Left ventricle myocardium inferior (tissue), 1 donor: ENCODE measurements at regions not wholly inside any gene's neighbourhood (a gene's known extent, or its start where the extent isn't known, plus 50 kb on each side); places are given as distances from the start of the nearest gene placed in this dataset.
"Not testable (repeated sequence)": the region's sequence is repeated elsewhere in the genome, so short reads cannot be mapped to it uniquely, and the experiment has no call there.

Experiments used
- DNase-seq: peaks from one replicate; pipeline ENCODE4 v3.0.0-alpha.2; 2020
- H3K27ac ChIP-seq: fragments of 200-600 bp; replicated peaks from 2 replicates; pipeline ENCODE4 v1.8.0; 2021
- H3K27me3 ChIP-seq: fragments of 200-600 bp; 2 replicates; pipeline ENCODE4 v1.8.0; 2021; ENCODE audit warnings: low read depth
- H3K36me3 ChIP-seq: fragments of 200-600 bp; 2 replicates; pipeline ENCODE4 v1.8.0; 2021
- H3K4me1 ChIP-seq: fragments of 200-600 bp; 2 replicates; pipeline ENCODE4 v1.8.0; 2021
- H3K4me3 ChIP-seq: fragments of 200-600 bp; 2 replicates; pipeline ENCODE4 v1.8.0; 2021; ENCODE audit warnings: mild to moderate bottlenecking, moderate library complexity
- H3K9me3 ChIP-seq: fragments of 200-600 bp; replicated peaks from 2 replicates; pipeline ENCODE4 v1.8.0; 2021
- CTCF ChIP-seq: fragments of 200-600 bp; IDR thresholded peaks from 2 replicates; pipeline ENCODE4 v1.8.0; 2021; ENCODE audit warnings: antibody characterized with exemption, mild to moderate bottlenecking, borderline replicate concordance
- intact Hi-C: fragments of 100-400 bp; cut with micrococcal nuclease; formaldehyde crosslinking; loops from one replicate; pipeline ENCODE4 v1.11.0; 2022
- donor health status: DM: no; HTN: yes; CAD: no; lungs with severe emphysema.

GRCh38 chr12:88814779-88815178, 234.5 kb upstream of the KITLG start:
- H3K4me1 ChIP-seq: peaks cover 7% of the 10 kb centered on the region
- H3K4me3 ChIP-seq: no peak overlapping the region
- peaks cover 9% of the 10 kb centered on the region for H3K9me3 ChIP-seq
- no peak overlapping the region for H3K27ac ChIP-seq
- DNase-seq: no peak
- intact Hi-C loops: no loop called here
- TF ChIP-seq CTCF: no peak
- no peaks in the 10 kb centered on the region for H3K27me3 ChIP-seq
- H3K36me3 ChIP-seq: no peaks in the 10 kb centered on the region

DNA sequence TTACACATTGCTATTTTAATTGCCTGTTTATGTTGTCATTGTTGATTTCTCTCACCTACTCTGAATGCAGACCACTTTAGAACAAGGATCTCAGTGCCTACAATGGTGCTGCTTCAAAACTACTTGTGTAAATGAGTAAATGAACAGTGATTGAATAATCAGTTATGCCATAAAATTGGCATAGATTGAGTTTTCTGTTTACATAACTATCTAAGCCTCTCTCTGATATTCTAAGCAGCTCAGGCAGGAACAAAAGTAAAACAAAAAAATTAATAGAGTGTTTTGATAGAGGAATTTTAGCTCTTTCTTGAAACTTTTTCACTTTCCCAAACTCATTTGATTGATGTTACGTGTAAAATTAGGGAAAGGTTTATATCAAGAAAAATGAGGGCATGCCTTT, 232.3 kb upstream of the KITLG start:
- no peaks in the 10 kb centered on the region for H3K9me3 ChIP-seq
- intact Hi-C loops: no loop called here
- no peaks in the 10 kb centered on the region for H3K27me3 ChIP-seq

GRCh38 chr12:88810806-88811205, 230.5 kb upstream of the KITLG start:
- Histone ChIP-seq H3K4me1 (no peaks in the 10 kb centered on the region), H3K4me3 (no peak overlapping the region), H3K27me3 (no peaks in the 10 kb centered on the region), H3K9me3 (no peaks in the 10 kb centered on the region), H3K27ac (no peak overlapping the region), H3K36me3 (no peaks in the 10 kb centered on the region)
- DNase-seq: no peak
- intact Hi-C loops: no loop called here
- TF ChIP-seq CTCF: no peak

More for the DNA sequence above, 232.3 kb upstream of the KITLG start:
- Histone ChIP-seq H3K4me1 (peaks cover 7% of the 10 kb centered on the region), H3K4me3 (no peak overlapping the region), H3K27ac (no peak overlapping the region), H3K36me3 (no peaks in the 10 kb centered on the region)
- DNase-seq: no peak
- TF ChIP-seq CTCF: no peak

DNA sequence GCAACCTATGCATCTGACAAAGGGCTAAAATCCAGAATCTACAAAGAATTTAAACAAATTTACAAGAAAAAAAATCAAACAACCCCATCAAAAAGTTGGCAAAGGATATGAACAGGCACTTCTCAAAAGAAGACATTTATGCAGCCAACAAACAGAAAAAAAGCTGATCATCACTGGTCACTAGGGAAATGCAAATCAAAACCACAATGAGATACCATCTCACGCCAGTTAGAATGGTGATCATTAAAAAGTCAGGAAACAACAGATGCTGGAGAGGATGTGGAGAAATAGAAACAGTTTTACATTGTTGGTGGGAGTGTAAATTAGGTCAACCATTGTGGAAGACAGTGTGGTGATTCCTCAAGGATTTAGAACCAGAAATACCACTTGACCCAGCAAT, 229.6 kb upstream of the KITLG start:
- H3K4me1 ChIP-seq, H3K27ac ChIP-seq, intact Hi-C loops, H3K36me3 ChIP-seq, H3K27me3 ChIP-seq, DNase-seq, H3K4me3 ChIP-seq, H3K9me3 ChIP-seq: not testable (repeated sequence)

GRCh38 chr12:88805692-88806091, 225.4 kb upstream of the KITLG start:
- intact Hi-C loops: no loop called here

GRCh38 chr12:88805286-88805685, 225.0 kb upstream of the KITLG start:
- no peaks in the 10 kb centered on the region for H3K4me1 ChIP-seq
- no peaks in the 10 kb centered on the region for H3K27me3 ChIP-seq
- TF ChIP-seq CTCF: no peak
- DNase-seq: no peak
- no peak overlapping the region for H3K4me3 ChIP-seq
- no peak overlapping the region for H3K27ac ChIP-seq
- intact Hi-C loops: no loop called here
- H3K36me3 ChIP-seq: no peaks in the 10 kb centered on the region
- H3K9me3 ChIP-seq: peaks cover 4% of the 10 kb centered on the region

More at GRCh38 chr12:88805692-88806091, 225.4 kb upstream of the KITLG start:
- Histone ChIP-seq H3K4me3 (no peak overlapping the region), H3K27ac (no peak overlapping the region), H3K36me3 (no peaks in the 10 kb centered on the region), H3K27me3 (no peaks in the 10 kb centered on the region), H3K9me3 (peaks cover under 1% of the 10 kb centered on the region), H3K4me1 (no peaks in the 10 kb centered on the region)
- TF ChIP-seq CTCF: no peak
- DNase-seq: no peak
